ENCODE measurements at regions not wholly inside any gene's neighbourhood (a gene's known extent, or its start where the extent isn't known, plus 50 kb on each side); places are given as distances from the start of the nearest gene placed in this dataset.
"Not testable (repeated sequence)": the region's sequence is repeated elsewhere in the genome, so short reads cannot be mapped to it uniquely, and the experiment has no call there.

GRCh38 chr17:16856846-16857245 lies 115.1 kb downstream of the TNFRSF13B start:
- TF ChIP-seq, protein P1, sequence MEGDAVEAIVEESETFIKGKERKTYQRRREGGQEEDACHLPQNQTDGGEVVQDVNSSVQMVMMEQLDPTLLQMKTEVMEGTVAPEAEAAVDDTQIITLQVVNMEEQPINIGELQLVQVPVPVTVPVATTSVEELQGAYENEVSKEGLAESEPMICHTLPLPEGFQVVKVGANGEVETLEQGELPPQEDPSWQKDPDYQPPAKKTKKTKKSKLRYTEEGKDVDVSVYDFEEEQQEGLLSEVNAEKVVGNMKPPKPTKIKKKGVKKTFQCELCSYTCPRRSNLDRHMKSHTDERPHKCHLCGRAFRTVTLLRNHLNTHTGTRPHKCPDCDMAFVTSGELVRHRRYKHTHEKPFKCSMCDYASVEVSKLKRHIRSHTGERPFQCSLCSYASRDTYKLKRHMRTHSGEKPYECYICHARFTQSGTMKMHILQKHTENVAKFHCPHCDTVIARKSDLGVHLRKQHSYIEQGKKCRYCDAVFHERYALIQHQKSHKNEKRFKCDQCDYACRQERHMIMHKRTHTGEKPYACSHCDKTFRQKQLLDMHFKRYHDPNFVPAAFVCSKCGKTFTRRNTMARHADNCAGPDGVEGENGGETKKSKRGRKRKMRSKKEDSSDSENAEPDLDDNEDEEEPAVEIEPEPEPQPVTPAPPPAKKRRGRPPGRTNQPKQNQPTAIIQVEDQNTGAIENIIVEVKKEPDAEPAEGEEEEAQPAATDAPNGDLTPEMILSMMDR (IDR thresholded peaks at IDR 0.05), result not testable (repeated sequence)
- not testable (repeated sequence) for TF ChIP-seq POLR2A (IDR thresholded peaks at IDR 0.05)
